Lower leg skin (tissue), 3 donors: ENCODE measurements at regions not wholly inside any gene's neighbourhood (a gene's known extent, or its start where the extent isn't known, plus 50 kb on each side); places are given as distances from the start of the nearest gene placed in this dataset.

ENCODE experiments used
- POLR2A ChIP-seq, 2 donors: fragments of 450-650 bp; IDR thresholded peaks; one replicate each; pipeline ENCODE4 v1.6.1; 2016 to 2017; ENCODE audit warnings: antibody characterized with exemption in 2 of 2, mild to moderate bottlenecking in 1 of 2, moderate library complexity in 1 of 2
- TF ChIP-seq, protein P1 (sequence below), 3 donors: fragments of 450-650 bp; IDR thresholded peaks; one replicate each; pipeline ENCODE4 v1.5.1; 2016; ENCODE audit warnings: antibody characterized with exemption in 3 of 3, mild to moderate bottlenecking in 3 of 3, moderate library complexity in 2 of 3

DNA sequence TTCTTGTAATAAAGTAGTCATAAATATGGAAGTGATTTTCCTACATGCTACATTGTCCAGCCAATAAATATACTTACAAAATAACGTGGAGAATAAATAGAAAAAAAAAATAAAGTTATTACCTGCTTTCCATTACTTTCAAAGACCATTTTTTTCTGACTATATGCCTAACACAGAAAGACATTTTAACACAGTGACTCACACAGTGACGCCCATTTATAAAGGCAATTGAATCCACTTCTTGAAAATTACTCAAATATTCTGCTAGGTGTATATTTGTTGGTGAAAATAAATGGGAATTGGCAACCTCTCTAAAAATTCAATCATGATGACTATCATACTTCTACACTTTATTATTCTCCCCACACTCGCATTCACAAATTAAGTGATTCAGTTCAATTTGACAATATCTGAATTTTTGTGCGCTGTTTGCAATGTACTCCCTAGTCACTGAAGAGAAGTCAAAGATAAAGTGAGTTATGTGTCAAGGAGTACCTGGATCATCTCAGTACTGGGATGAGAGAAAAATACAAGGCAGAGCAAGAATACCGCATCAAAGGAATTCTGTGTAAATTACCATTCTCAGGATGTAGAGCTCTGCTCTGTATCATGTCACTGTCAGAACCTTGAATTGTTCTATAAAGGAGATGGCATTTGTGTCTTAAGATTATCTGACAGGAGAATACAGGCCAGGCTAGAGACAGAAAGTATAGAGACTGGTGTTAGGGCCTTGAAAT is 642.7 kb downstream of the IPMK start:
- TF ChIP-seq POLR2A (IDR thresholded peaks at IDR 0.05): no peak
- TF ChIP-seq, protein P1, sequence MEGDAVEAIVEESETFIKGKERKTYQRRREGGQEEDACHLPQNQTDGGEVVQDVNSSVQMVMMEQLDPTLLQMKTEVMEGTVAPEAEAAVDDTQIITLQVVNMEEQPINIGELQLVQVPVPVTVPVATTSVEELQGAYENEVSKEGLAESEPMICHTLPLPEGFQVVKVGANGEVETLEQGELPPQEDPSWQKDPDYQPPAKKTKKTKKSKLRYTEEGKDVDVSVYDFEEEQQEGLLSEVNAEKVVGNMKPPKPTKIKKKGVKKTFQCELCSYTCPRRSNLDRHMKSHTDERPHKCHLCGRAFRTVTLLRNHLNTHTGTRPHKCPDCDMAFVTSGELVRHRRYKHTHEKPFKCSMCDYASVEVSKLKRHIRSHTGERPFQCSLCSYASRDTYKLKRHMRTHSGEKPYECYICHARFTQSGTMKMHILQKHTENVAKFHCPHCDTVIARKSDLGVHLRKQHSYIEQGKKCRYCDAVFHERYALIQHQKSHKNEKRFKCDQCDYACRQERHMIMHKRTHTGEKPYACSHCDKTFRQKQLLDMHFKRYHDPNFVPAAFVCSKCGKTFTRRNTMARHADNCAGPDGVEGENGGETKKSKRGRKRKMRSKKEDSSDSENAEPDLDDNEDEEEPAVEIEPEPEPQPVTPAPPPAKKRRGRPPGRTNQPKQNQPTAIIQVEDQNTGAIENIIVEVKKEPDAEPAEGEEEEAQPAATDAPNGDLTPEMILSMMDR (IDR thresholded peaks at IDR 0.05): no peak
